BJ (cell line): ENCODE measurements at regions not wholly inside any gene's neighbourhood (a gene's known extent, or its start where the extent isn't known, plus 50 kb on each side); places are given as distances from the start of the nearest gene placed in this dataset.

Experiments used
- CTCF ChIA-PET: fragments of 350-600 bp; formaldehyde crosslinking; extraction: SDS; loops from one replicate; lab custom pipeline; 2021; ENCODE audit warnings: antibody characterized with exemption, inconsistent platforms; lab: Yijun Ruan, JAX
- POLR2A ChIA-PET: fragments of 300-600 bp; sonication (Branson Sonifier 250); formaldehyde crosslinking; extraction: SDS; loops from one replicate; lab custom pipeline; 2021; ENCODE audit warnings: antibody characterized with exemption; lab: Charles Lee
- DNase-seq: peaks from one replicate; pipeline ENCODE4 v3.0.0-alpha.2; 2011; ENCODE audit warnings: low read depth
- H3K27me3 ChIP-seq: 2 replicates; pipeline ENCODE4 v1.6.0; 2011; ENCODE audit warnings: low read length; ENCODE audit not compliant: control insufficient read depth, insufficient read depth
- H3K36me3 ChIP-seq: 2 replicates; pipeline ENCODE4 v1.5.1; 2011; ENCODE audit warnings: low read length; ENCODE audit not compliant: control insufficient read depth, insufficient read depth
- H3K4me3 ChIP-seq: 2 replicates; pipeline ENCODE4 v1.5.1; 2011; ENCODE audit warnings: low read depth, mild to moderate bottlenecking, control low read depth, low read length
- TF ChIP-seq, protein P1 (sequence below): IDR thresholded peaks from 2 replicates; pipeline ENCODE4 v1.5.1; 2011; ENCODE audit warnings: low read depth, mild to moderate bottlenecking, control low read depth, inconsistent platforms, low read length, moderate library complexity; ENCODE audit not compliant: insufficient read depth

DNA sequence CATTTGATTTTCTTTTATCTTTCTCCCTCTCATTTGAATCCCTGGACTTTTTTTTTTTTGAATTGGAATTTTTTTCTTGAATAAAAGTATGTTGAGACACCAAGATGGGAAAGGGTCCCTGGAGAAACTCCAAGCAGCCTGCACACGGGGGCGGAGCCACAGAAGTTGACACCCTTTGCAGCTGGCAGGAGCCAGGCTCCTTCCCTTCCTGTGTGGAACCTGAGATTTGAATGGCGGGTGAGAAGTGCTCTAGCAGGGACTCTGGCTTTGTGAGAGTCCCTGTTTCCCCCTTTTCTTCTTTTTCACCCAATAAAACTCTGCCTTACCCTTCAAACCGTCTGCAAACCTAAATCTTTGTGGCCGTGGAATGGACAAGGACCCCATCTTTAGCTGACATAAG is 1381.0 kb upstream of the MIR17HG start:
- no peak overlapping the region for H3K4me3 ChIP-seq
- no peak for DNase-seq
- CTCF ChIA-PET = interaction anchor here (0.6 kb wide), 1 partner anchor 25 kb away, joined by 6 read pairs; no protein-coding TSS in a partner anchor
- TF ChIP-seq, protein P1, sequence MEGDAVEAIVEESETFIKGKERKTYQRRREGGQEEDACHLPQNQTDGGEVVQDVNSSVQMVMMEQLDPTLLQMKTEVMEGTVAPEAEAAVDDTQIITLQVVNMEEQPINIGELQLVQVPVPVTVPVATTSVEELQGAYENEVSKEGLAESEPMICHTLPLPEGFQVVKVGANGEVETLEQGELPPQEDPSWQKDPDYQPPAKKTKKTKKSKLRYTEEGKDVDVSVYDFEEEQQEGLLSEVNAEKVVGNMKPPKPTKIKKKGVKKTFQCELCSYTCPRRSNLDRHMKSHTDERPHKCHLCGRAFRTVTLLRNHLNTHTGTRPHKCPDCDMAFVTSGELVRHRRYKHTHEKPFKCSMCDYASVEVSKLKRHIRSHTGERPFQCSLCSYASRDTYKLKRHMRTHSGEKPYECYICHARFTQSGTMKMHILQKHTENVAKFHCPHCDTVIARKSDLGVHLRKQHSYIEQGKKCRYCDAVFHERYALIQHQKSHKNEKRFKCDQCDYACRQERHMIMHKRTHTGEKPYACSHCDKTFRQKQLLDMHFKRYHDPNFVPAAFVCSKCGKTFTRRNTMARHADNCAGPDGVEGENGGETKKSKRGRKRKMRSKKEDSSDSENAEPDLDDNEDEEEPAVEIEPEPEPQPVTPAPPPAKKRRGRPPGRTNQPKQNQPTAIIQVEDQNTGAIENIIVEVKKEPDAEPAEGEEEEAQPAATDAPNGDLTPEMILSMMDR = no peak
- no peaks in the 10 kb centered on the region for H3K27me3 ChIP-seq
- H3K36me3 ChIP-seq = no peaks in the 10 kb centered on the region
- POLR2A ChIA-PET = no interaction called here

DNA sequence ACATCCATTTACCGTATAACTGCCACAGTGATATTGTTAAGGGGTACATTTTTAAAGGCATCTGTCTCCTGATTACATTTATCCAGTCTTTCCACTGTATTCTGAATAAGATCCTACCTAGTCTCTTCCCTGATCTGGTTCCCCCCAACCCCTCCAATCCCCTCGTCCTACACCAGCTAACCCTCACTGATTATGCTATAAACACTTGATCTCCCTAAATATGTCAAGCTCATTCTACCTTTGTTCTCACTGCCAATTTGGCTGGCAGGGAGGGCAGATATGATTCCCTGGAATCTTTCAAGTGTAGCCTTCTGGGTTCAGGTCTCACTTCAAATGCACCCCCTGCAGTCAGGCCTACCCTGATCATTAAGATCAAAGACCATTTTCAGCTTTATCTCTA is 1379.8 kb upstream of the MIR17HG start:
- Histone ChIP-seq H3K4me3 (no peak overlapping the region), H3K36me3 (no peaks in the 10 kb centered on the region), H3K27me3 (no peaks in the 10 kb centered on the region)
- POLR2A ChIA-PET = no interaction called here
- no peak for DNase-seq
- TF ChIP-seq, protein P1 = no peak
- CTCF ChIA-PET = no interaction called here

DNA sequence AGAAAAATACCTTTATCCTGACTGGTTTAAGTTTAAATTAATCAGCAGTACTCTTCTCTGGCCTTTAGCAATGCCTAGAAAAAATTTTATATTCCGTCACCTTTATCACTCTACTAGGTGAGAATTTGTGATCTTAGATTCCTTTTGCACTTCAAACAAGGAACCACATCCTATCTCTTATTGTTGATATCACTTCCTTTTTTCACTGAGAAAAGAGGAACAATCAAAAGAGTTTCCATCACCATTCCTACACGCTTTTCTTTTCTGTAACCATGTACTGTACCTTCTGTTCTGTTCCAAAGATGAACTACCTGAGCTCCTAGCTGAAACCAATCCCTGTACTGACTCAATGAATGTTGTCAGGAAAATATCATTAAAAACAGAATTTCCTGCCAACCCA is 1379.0 kb upstream of the MIR17HG start:
- Histone ChIP-seq H3K36me3 (no peaks in the 10 kb centered on the region), H3K4me3 (no peak overlapping the region), H3K27me3 (no peaks in the 10 kb centered on the region)
- CTCF ChIA-PET = no interaction called here
- TF ChIP-seq, protein P1 = no peak
- DNase-seq = no peak
- POLR2A ChIA-PET = no interaction called here

DNA sequence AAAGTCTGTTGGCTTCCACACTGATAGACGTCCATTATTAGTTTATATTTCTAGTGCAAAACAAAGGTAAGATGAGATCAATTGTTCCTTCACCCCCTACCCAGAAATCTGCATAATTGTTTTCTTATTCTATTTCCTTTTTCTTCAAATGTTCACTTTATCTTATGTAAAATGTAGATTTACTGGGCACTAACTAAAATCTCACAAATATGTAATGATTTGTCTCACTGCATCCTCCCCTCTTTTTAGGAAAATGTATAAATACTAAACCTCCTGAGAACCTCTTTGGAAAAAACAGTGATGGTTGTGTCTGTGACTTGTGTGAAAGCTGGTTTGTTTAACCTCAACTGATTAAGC is 1377.2 kb upstream of the MIR17HG start:
- Histone ChIP-seq H3K27me3 (no peaks in the 10 kb centered on the region), H3K36me3 (no peaks in the 10 kb centered on the region), H3K4me3 (no peak overlapping the region)
- DNase-seq = no peak
- ChIA-PET CTCF (no interaction called here), POLR2A (no interaction called here)
- TF ChIP-seq, protein P1 = no peak

DNA sequence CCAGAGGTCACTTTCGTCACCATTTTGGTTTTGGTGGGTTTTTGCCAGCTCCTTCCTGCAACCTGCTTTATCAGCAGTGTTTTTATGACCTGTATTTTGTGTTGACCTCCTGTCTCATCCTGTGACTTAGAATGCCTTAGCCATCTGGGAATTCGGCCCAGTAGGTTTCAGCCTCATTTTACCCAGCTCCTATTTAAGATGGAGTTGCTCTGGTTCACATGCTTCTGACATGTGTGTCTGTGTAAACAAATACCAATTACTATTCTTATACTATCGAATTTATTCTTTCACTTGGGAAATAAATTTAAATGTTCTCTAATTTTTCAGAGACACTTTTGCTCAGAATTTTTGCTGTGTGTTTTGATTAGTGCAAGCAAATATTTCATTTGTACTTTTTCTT is 1370.3 kb upstream of the MIR17HG start:
- POLR2A ChIA-PET = no interaction called here
- TF ChIP-seq, protein P1 = no peak
- CTCF ChIA-PET = no interaction called here
- no peaks in the 10 kb centered on the region for H3K27me3 ChIP-seq
- no peak for DNase-seq
- no peaks in the 10 kb centered on the region for H3K36me3 ChIP-seq
- H3K4me3 ChIP-seq = no peak overlapping the region
